MM.1S (cell line): ENCODE measurements at regions not wholly inside any gene's neighbourhood (a gene's known extent, or its start where the extent isn't known, plus 50 kb on each side); places are given as distances from the start of the nearest gene placed in this dataset.

Source experiments
- DNase-seq: peaks from one replicate; pipeline ENCODE4 v3.0.0-alpha.2; 2015
- H2AFZ ChIP-seq: fragments of 300-600 bp; sonication (generic); 2 replicates; pipeline ENCODE4 v1.6.0; 2016; ENCODE audit warnings: antibody characterized with exemption, low read length
- H3F3A ChIP-seq: fragments of 300-600 bp; sonication (generic); 2 replicates; pipeline ENCODE4 v1.6.1; 2016; ENCODE audit warnings: mild to moderate bottlenecking, antibody characterized with exemption, low read length, moderate library complexity, mixed read lengths; ENCODE audit not compliant: insufficient read depth
- H3K27ac ChIP-seq: fragments of 300-600 bp; sonication (generic); 2 replicates; pipeline ENCODE4 v1.5.1; 2016; ENCODE audit warnings: mild to moderate bottlenecking, low read length
- H3K27me3 ChIP-seq: fragments of 300-600 bp; sonication (generic); replicated peaks from 2 replicates; pipeline ENCODE4 v1.6.0; 2016; ENCODE audit warnings: low read length; ENCODE audit not compliant: insufficient read depth
- H3K36me3 ChIP-seq: fragments of 300-600 bp; sonication (generic); replicated peaks from 2 replicates; pipeline ENCODE4 v1.6.1; 2016; ENCODE audit warnings: mild to moderate bottlenecking, low read length, mixed read lengths; ENCODE audit not compliant: insufficient read depth
- H3K4me1 ChIP-seq: fragments of 300-600 bp; sonication (generic); 2 replicates; pipeline ENCODE4 v1.6.1; 2016; ENCODE audit warnings: low read length, mixed read lengths
- H3K4me2 ChIP-seq: fragments of 300-600 bp; sonication (generic); 2 replicates; pipeline ENCODE4 v1.6.0; 2016; ENCODE audit warnings: low read depth, low read length
- H3K4me3 ChIP-seq: fragments of 300-600 bp; sonication (generic); 2 replicates; pipeline ENCODE4 v1.5.1; 2016; ENCODE audit warnings: low read length, mixed read lengths
- H3K79me2 ChIP-seq: fragments of 300-600 bp; sonication (generic); 2 replicates; pipeline ENCODE4 v1.6.1; 2016; ENCODE audit warnings: mixed run types, low read length, mixed read lengths
- H3K9ac ChIP-seq: fragments of 300-600 bp; sonication (generic); 2 replicates; pipeline ENCODE4 v1.6.1; 2016; ENCODE audit warnings: low read length, mixed read lengths
- H3K9me2 ChIP-seq: fragments of 300-600 bp; sonication (generic); replicated peaks from 2 replicates; pipeline ENCODE4 v1.6.1; 2016; ENCODE audit warnings: mild to moderate bottlenecking, low read length, mixed read lengths; ENCODE audit not compliant: insufficient read depth
- H3K9me3 ChIP-seq: fragments of 300-600 bp; sonication (generic); replicated peaks from 2 replicates; pipeline ENCODE4 v1.6.1; 2016; ENCODE audit warnings: mild to moderate bottlenecking, low read length, mixed read lengths; ENCODE audit not compliant: insufficient read depth
- H4K20me1 ChIP-seq: fragments of 300-600 bp; sonication (generic); 2 replicates; pipeline ENCODE4 v1.6.1; 2016; ENCODE audit warnings: mild to moderate bottlenecking, low read length, moderate library complexity, mixed read lengths; ENCODE audit not compliant: insufficient read depth
- CTCF ChIP-seq: fragments of 300-600 bp; sonication (generic); IDR thresholded peaks from 2 replicates; pipeline ENCODE4 v1.5.1; 2016; ENCODE audit warnings: antibody characterized with exemption, low read length, mixed read lengths
- EZH2 ChIP-seq: fragments of 300-600 bp; sonication (generic); optimal IDR thresholded peaks from 2 replicates; pipeline ENCODE3; 2017; ENCODE audit warnings: low read depth, mild to moderate bottlenecking, antibody characterized with exemption, low read length, mixed read lengths
- EZH2phosphoT487 ChIP-seq: fragments of 300-600 bp; sonication (generic); IDR thresholded peaks from 2 replicates; pipeline ENCODE4 v1.6.1; 2018; ENCODE audit warnings: antibody characterized with exemption, low read length

GRCh38 chr2:122388208-122388607, 632.8 kb downstream of the TSN start:
- H3K9me2 ChIP-seq, result no peaks in the 10 kb centered on the region
- H3K27ac ChIP-seq, result no peak overlapping the region
- no peak overlapping the region for H3K4me3 ChIP-seq
- H3K9ac ChIP-seq, result no peak overlapping the region
- TF ChIP-seq CTCF (no peak), EZH2phosphoT487 (no peak), EZH2 (no peak)
- no peaks in the 10 kb centered on the region for H3K4me1 ChIP-seq
- no peaks in the 10 kb centered on the region for H3K36me3 ChIP-seq
- no peak for DNase-seq
- no peaks in the 10 kb centered on the region for H4K20me1 ChIP-seq
- no peak overlapping the region for H3K4me2 ChIP-seq
- no peaks in the 10 kb centered on the region for H3K9me3 ChIP-seq
- H3K79me2 ChIP-seq, result no peaks in the 10 kb centered on the region
- H3K27me3 ChIP-seq, result no peaks in the 10 kb centered on the region
- H2AFZ ChIP-seq, result no peak overlapping the region
- H3F3A ChIP-seq, result no peaks in the 10 kb centered on the region

DNA sequence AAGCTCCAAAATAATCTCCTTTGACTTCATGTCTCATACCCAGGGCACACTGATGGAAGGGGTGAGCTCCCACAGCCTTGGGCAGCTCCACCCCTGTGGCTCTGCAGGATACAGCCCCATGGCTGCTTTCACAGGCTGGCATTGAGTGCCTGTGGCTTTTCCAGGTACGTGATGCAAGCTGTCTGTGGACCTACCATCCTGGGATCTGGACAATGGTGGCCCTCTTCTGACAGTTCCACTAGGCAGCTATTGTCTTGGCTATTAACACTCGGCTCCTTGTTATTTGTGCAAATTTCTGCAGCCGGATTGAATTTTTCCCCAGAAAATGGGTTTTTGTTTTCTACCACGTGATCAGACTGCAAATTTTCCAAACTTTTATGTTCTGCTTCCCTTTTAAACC, 634.2 kb downstream of the TSN start:
- H2AFZ ChIP-seq, result no peak overlapping the region
- no peaks in the 10 kb centered on the region for H3F3A ChIP-seq
- H3K27me3 ChIP-seq, result no peaks in the 10 kb centered on the region
- no peak for DNase-seq
- H3K9me3 ChIP-seq, result no peaks in the 10 kb centered on the region
- H4K20me1 ChIP-seq, result no peaks in the 10 kb centered on the region
- H3K9ac ChIP-seq, result no peak overlapping the region
- H3K79me2 ChIP-seq, result no peaks in the 10 kb centered on the region
- H3K9me2 ChIP-seq, result no peaks in the 10 kb centered on the region
- H3K4me1 ChIP-seq, result no peaks in the 10 kb centered on the region
- H3K4me2 ChIP-seq, result no peak overlapping the region
- no peak overlapping the region for H3K27ac ChIP-seq
- TF ChIP-seq EZH2phosphoT487 (no peak), EZH2 (no peak), CTCF (no peak)
- no peaks in the 10 kb centered on the region for H3K36me3 ChIP-seq
- H3K4me3 ChIP-seq, result no peak overlapping the region

GRCh38 chr2:122390406-122390805, 635.0 kb downstream of the TSN start:
- Histone ChIP-seq H3K9me2 (no peaks in the 10 kb centered on the region), H3K79me2 (no peaks in the 10 kb centered on the region), H3K27me3 (no peaks in the 10 kb centered on the region), H2AFZ (no peak overlapping the region), H3K27ac (no peak overlapping the region), H4K20me1 (no peaks in the 10 kb centered on the region), H3K4me2 (no peak overlapping the region), H3K36me3 (no peaks in the 10 kb centered on the region), H3F3A (no peaks in the 10 kb centered on the region), H3K4me1 (no peaks in the 10 kb centered on the region), H3K4me3 (no peak overlapping the region), H3K9me3 (no peaks in the 10 kb centered on the region), H3K9ac (no peak overlapping the region)
- TF ChIP-seq EZH2, result no peak
- TF ChIP-seq CTCF, result no peak
- TF ChIP-seq EZH2phosphoT487, result no peak
- no peak for DNase-seq
